ENCODE measurements at regions not wholly inside any gene's neighbourhood (a gene's known extent, or its start where the extent isn't known, plus 50 kb on each side); places are given as distances from the start of the nearest gene placed in this dataset.

GRCh38 chr7:153380636-153381035 is 621.1 kb downstream of the ACTR3B start:
- Histone ChIP-seq H3K4me1 (ENCODE audit: insufficient read depth, low read length, poor library complexity, severe bottlenecking) (no peaks in the 10 kb centered on the region), H2AFZ (ENCODE audit: low read length) (no peak overlapping the region), H3K79me2 (ENCODE audit: insufficient read depth, low read depth, low read length) (no peaks in the 10 kb centered on the region), H3K36me3 (ENCODE audit: insufficient read depth, low read length) (no peaks in the 10 kb centered on the region), H3K4me3 (ENCODE audit: low read depth, low read length, poor library complexity, severe bottlenecking) (no peak overlapping the region), H3K9me2 (ENCODE audit: insufficient read depth, low read length) (no peaks in the 10 kb centered on the region), H4K20me1 (ENCODE audit: insufficient read depth, low read length) (no peaks in the 10 kb centered on the region), H3K27ac (ENCODE audit: low read depth, low read length, poor library complexity, severe bottlenecking) (no peak overlapping the region), H3K9me3 (ENCODE audit: low read length) (no peaks in the 10 kb centered on the region), H3K4me2 (ENCODE audit: low read length) (no peak overlapping the region)
- CTCF ChIA-PET (ENCODE audit: unreplicated experiment): no interaction called here
- no peak for TF ChIP-seq EZH2phosphoT487 (IDR thresholded peaks at IDR 0.05; ENCODE audit: borderline replicate concordance, low read depth, low read length)
- no peak for TF ChIP-seq CTCF (conservative IDR thresholded peaks at IDR 0.05; ENCODE audit: low read length)
- POLR2A ChIA-PET: no interaction called here
- intact Hi-C loops (cut with micrococcal nuclease; ENCODE audit: unreplicated experiment): no loop called here
- BruUV-seq (replicated peaks): no TSS peak
- DNase-seq (ENCODE audit: low spot score): no peak

- H3K4me3 ChIP-seq (ENCODE audit: low read depth, low read length, poor library complexity, severe bottlenecking): no peak overlapping the region
- no peak overlapping the region for H3K4me2 ChIP-seq (ENCODE audit: low read length)
- POLR2A ChIA-PET: no interaction called here
- H3K9me2 ChIP-seq (ENCODE audit: insufficient read depth, low read length): no peaks in the 10 kb centered on the region
- no peaks in the 10 kb centered on the region for H3K36me3 ChIP-seq (ENCODE audit: insufficient read depth, low read length)
- H4K20me1 ChIP-seq (ENCODE audit: insufficient read depth, low read length): no peaks in the 10 kb centered on the region
- no peaks in the 10 kb centered on the region for H3K79me2 ChIP-seq (ENCODE audit: insufficient read depth, low read depth, low read length)
- CTCF ChIA-PET (ENCODE audit: unreplicated experiment): no interaction called here
- no TSS peak for BruUV-seq (replicated peaks)
- H3K27ac ChIP-seq (ENCODE audit: low read depth, low read length, poor library complexity, severe bottlenecking): no peak overlapping the region
- peak; percentile 36 for DNase-seq (ENCODE audit: low spot score)
- TF ChIP-seq EZH2phosphoT487 (IDR thresholded peaks at IDR 0.05; ENCODE audit: borderline replicate concordance, low read depth, low read length) (no peak), CTCF (conservative IDR thresholded peaks at IDR 0.05; ENCODE audit: low read length) (peak; percentile 92)
- no peaks in the 10 kb centered on the region for H3K4me1 ChIP-seq (ENCODE audit: insufficient read depth, low read length, poor library complexity, severe bottlenecking)
- intact Hi-C loops (cut with micrococcal nuclease; ENCODE audit: unreplicated experiment): no loop called here
- no peaks in the 10 kb centered on the region for H3K9me3 ChIP-seq (ENCODE audit: low read length)
- H2AFZ ChIP-seq (ENCODE audit: low read length): no peak overlapping the region
Measured at GRCh38 chr7:153381275-153382040, 621.9 kb downstream of the ACTR3B start.

GRCh38 chr7:153382641-153383101 is 623.1 kb downstream of the ACTR3B start:
- DNase-seq (ENCODE audit: low spot score): no peak

More at GRCh38 chr7:153382641-153383101, 623.1 kb downstream of the ACTR3B start:
- CTCF ChIA-PET (ENCODE audit: unreplicated experiment): no interaction called here
- H3K27ac ChIP-seq (ENCODE audit: low read depth, low read length, poor library complexity, severe bottlenecking): no peak overlapping the region
- H2AFZ ChIP-seq (ENCODE audit: low read length): no peak overlapping the region
- BruUV-seq (replicated peaks): no TSS peak
- intact Hi-C loops (cut with micrococcal nuclease; ENCODE audit: unreplicated experiment): no loop called here
- no peaks in the 10 kb centered on the region for H3K4me1 ChIP-seq (ENCODE audit: insufficient read depth, low read length, poor library complexity, severe bottlenecking)
- no peak overlapping the region for H3K4me2 ChIP-seq (ENCODE audit: low read length)
- no peak overlapping the region for H3K4me3 ChIP-seq (ENCODE audit: low read depth, low read length, poor library complexity, severe bottlenecking)
- no peaks in the 10 kb centered on the region for H3K9me2 ChIP-seq (ENCODE audit: insufficient read depth, low read length)
- no peaks in the 10 kb centered on the region for H3K79me2 ChIP-seq (ENCODE audit: insufficient read depth, low read depth, low read length)
- POLR2A ChIA-PET: no interaction called here
- TF ChIP-seq EZH2phosphoT487 (IDR thresholded peaks at IDR 0.05; ENCODE audit: borderline replicate concordance, low read depth, low read length) (no peak), CTCF (conservative IDR thresholded peaks at IDR 0.05; ENCODE audit: low read length) (no peak)
- no peaks in the 10 kb centered on the region for H4K20me1 ChIP-seq (ENCODE audit: insufficient read depth, low read length)
- no peaks in the 10 kb centered on the region for H3K9me3 ChIP-seq (ENCODE audit: low read length)
- H3K36me3 ChIP-seq (ENCODE audit: insufficient read depth, low read length): no peaks in the 10 kb centered on the region
